ENCODE measurements at regions not wholly inside any gene's neighbourhood (a gene's known extent, or its start where the extent isn't known, plus 50 kb on each side); places are given as distances from the start of the nearest gene placed in this dataset.

DNA sequence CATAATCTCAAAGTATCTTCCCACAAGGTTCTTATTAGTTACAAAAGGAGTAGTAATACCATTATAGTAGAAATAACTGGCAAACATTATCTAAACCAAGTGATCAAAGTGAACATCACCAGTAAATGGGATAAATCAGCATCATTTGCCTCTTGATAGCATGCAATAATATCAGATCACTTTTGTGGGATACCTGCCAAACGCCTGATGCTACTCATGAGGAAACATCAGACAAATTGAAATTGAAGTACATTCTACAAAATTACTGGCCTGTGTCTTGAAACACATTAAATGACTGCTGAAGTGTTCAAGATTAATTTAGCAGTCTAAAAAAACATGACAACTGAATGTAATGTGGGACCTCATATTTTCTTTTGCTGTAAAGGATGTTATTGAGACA is 208.1 kb downstream of the TINAG start:
- H3K36me3 ChIP-seq, result no peaks in the 10 kb centered on the region
- H3K27ac ChIP-seq, result no peak overlapping the region
- no peak for DNase-seq (ENCODE audit: low spot score in 2 of 2)
- TF ChIP-seq, protein P1, sequence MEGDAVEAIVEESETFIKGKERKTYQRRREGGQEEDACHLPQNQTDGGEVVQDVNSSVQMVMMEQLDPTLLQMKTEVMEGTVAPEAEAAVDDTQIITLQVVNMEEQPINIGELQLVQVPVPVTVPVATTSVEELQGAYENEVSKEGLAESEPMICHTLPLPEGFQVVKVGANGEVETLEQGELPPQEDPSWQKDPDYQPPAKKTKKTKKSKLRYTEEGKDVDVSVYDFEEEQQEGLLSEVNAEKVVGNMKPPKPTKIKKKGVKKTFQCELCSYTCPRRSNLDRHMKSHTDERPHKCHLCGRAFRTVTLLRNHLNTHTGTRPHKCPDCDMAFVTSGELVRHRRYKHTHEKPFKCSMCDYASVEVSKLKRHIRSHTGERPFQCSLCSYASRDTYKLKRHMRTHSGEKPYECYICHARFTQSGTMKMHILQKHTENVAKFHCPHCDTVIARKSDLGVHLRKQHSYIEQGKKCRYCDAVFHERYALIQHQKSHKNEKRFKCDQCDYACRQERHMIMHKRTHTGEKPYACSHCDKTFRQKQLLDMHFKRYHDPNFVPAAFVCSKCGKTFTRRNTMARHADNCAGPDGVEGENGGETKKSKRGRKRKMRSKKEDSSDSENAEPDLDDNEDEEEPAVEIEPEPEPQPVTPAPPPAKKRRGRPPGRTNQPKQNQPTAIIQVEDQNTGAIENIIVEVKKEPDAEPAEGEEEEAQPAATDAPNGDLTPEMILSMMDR (IDR thresholded peaks at IDR 0.05), result no peak
- intact Hi-C loops (cut with DNase I), result no loop called here
- H3K4me3 ChIP-seq, result no peak overlapping the region
- H3K4me1 ChIP-seq, result no peaks in the 10 kb centered on the region
- no peaks in the 10 kb centered on the region for H3K9me3 ChIP-seq
- no peaks in the 10 kb centered on the region for H3K27me3 ChIP-seq

DNA sequence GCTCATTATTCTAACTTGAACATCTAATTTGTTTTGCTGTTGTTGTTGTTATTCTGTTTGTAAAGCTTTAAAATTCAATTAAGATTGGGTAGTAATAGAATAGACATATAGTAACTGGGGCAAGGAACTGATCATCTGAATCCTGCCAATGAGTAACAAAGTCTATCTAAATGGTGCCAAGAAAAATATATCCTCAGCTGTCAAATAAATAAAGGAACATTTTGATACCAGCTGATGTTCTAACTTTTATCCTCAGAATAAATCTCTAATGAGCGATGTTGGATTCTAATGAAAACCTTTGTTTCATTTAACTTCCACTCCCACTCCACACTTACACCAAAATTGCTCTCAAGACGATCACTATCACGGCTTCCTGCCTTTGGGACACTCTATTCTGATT is 210.9 kb downstream of the TINAG start:
- DNase-seq (ENCODE audit: low spot score in 2 of 2), result no peak
- Histone ChIP-seq H3K4me1 (no peaks in the 10 kb centered on the region), H3K9me3 (no peaks in the 10 kb centered on the region), H3K4me3 (no peak overlapping the region), H3K36me3 (no peaks in the 10 kb centered on the region), H3K27ac (no peak overlapping the region), H3K27me3 (no peaks in the 10 kb centered on the region)
- TF ChIP-seq, protein P1 (IDR thresholded peaks at IDR 0.05), result no peak
- intact Hi-C loops (cut with DNase I), result no loop called here

DNA sequence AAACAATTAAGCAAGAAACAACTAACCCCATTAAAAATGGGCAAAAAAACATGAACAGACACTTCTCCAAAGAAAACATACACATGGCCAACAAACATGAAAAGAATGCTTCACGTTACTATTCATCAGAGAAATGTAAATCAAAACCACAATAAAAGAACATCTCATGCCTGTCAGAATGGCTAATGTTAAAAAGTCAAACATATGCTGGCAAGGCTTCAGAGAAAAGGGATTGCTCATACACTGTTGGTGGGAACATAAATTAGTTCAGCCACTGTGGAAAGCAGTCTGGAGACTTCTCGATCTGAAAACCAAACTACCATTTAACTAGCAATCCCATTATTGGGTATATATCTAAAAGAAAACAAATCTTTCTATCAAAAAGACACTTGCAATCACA is 217.5 kb downstream of the TINAG start:
- DNase-seq (ENCODE audit: low spot score in 2 of 2), result no peak
- intact Hi-C loops (cut with DNase I), result no loop called here
- Histone ChIP-seq H3K9me3 (no peaks in the 10 kb centered on the region), H3K36me3 (no peaks in the 10 kb centered on the region), H3K27me3 (no peaks in the 10 kb centered on the region), H3K4me3 (no peak overlapping the region), H3K4me1 (no peaks in the 10 kb centered on the region), H3K27ac (no peak overlapping the region)
- TF ChIP-seq, protein P1 (IDR thresholded peaks at IDR 0.05), result no peak

- H3K36me3 ChIP-seq, result no peaks in the 10 kb centered on the region
- no peaks in the 10 kb centered on the region for H3K27me3 ChIP-seq
- H3K9me3 ChIP-seq, result no peaks in the 10 kb centered on the region
- H3K4me1 ChIP-seq, result no peaks in the 10 kb centered on the region
- intact Hi-C loops (cut with DNase I), result no loop called here
- TF ChIP-seq, protein P1 (IDR thresholded peaks at IDR 0.05), result no peak
- H3K4me3 ChIP-seq, result no peak overlapping the region
- H3K27ac ChIP-seq, result no peak overlapping the region
- no peak for DNase-seq (ENCODE audit: low spot score in 2 of 2)
Observed at GRCh38 chr6:54533567-54533966, 225.3 kb downstream of the TINAG start.

DNA sequence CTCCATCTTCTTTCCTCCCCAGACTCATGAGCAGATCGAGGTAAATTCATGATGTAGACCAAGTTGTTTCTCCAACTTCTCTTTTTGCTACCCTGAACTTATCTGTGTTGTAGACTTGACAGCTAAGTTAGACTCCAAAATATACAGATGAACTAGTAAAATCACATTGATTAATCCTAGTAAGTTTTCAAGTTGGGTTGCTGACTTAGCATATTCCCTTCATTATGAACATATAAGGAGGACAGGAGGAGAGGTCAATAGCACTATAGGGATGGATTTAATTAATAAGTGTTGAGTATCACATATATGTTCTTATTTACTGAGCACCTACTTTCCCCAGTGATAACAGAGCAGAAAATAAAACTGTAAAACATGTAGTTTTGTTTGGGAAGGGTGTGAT is 227.3 kb downstream of the TINAG start:
- DNase-seq (ENCODE audit: low spot score in 2 of 2), result no peak
- intact Hi-C loops (cut with DNase I), result no loop called here
- Histone ChIP-seq H3K27ac (no peak overlapping the region), H3K4me1 (no peaks in the 10 kb centered on the region), H3K4me3 (no peak overlapping the region), H3K36me3 (no peaks in the 10 kb centered on the region), H3K27me3 (no peaks in the 10 kb centered on the region), H3K9me3 (no peaks in the 10 kb centered on the region)
- TF ChIP-seq, protein P1 (IDR thresholded peaks at IDR 0.05), result no peak

- no peak overlapping the region for H3K4me3 ChIP-seq
- no peak for DNase-seq (ENCODE audit: low spot score in 2 of 2)
- intact Hi-C loops (cut with DNase I), result no loop called here
- H3K9me3 ChIP-seq, result no peaks in the 10 kb centered on the region
- H3K4me1 ChIP-seq, result no peaks in the 10 kb centered on the region
- no peak overlapping the region for H3K27ac ChIP-seq
- TF ChIP-seq, protein P1 (IDR thresholded peaks at IDR 0.05), result no peak
- no peaks in the 10 kb centered on the region for H3K36me3 ChIP-seq
- H3K27me3 ChIP-seq, result no peaks in the 10 kb centered on the region
Observed at GRCh38 chr6:54541541-54541940, 233.3 kb downstream of the TINAG start.

Data from ascending aorta (tissue), 2 donors.